C4-2B (cell line): ENCODE measurements at regions not wholly inside any gene's neighbourhood (a gene's known extent, or its start where the extent isn't known, plus 50 kb on each side); places are given as distances from the start of the nearest gene placed in this dataset.

Experiments
- ZFX ChIP-seq: fragments of 450-650 bp; IDR thresholded peaks from 2 replicates; pipeline ENCODE4 v1.6.1; 2017
- TF ChIP-seq, protein P1 (sequence below): fragments of 450-650 bp; conservative IDR thresholded peaks from 2 replicates; pipeline ENCODE4 v1.5.1; 2017; ENCODE audit warnings: mild to moderate bottlenecking

DNA sequence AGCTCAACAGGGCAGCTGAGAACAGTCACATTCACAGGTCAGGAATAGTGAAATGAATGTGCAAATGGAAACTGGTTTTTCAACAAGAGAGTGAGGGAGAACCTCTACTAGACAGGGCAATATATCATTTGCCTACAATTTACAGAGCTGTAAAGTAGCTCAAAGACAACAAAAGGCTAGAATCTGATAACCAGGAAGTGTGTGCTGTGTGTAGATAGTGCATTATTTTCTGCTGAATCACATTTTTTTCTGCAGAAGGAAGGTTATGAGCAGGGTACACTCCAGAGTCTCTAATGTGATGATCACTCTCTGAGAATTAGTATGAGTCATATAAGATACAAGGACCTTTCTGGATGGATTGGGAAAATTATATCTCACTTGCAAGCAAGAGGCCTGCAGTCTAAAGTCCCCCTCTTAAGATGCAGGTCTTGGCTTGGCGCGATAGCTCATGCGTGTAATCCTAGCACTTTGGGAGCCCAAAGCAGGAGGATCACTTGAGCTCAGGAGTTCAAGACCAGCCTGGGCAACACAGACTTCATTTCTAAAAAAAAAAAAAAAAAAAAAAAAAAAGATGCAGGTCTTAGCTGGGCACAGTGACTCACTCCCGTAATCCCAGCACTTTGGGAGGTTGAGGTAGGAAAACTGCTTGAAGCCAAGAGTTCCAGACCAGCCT is 59.9 kb upstream of the COBL start:
- TF ChIP-seq, protein P1, sequence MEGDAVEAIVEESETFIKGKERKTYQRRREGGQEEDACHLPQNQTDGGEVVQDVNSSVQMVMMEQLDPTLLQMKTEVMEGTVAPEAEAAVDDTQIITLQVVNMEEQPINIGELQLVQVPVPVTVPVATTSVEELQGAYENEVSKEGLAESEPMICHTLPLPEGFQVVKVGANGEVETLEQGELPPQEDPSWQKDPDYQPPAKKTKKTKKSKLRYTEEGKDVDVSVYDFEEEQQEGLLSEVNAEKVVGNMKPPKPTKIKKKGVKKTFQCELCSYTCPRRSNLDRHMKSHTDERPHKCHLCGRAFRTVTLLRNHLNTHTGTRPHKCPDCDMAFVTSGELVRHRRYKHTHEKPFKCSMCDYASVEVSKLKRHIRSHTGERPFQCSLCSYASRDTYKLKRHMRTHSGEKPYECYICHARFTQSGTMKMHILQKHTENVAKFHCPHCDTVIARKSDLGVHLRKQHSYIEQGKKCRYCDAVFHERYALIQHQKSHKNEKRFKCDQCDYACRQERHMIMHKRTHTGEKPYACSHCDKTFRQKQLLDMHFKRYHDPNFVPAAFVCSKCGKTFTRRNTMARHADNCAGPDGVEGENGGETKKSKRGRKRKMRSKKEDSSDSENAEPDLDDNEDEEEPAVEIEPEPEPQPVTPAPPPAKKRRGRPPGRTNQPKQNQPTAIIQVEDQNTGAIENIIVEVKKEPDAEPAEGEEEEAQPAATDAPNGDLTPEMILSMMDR, result no peak
- TF ChIP-seq ZFX, result no peak
